8988T (cell line): ENCODE measurements at regions not wholly inside any gene's neighbourhood (a gene's known extent, or its start where the extent isn't known, plus 50 kb on each side); places are given as distances from the start of the nearest gene placed in this dataset.
A peak's percentile ranks its signal among the peaks of the same experiment; 100 is the strongest.

Experiments used
- DNase-seq: peaks from one replicate; pipeline ENCODE4 v3.0.0; 2011

DNA sequence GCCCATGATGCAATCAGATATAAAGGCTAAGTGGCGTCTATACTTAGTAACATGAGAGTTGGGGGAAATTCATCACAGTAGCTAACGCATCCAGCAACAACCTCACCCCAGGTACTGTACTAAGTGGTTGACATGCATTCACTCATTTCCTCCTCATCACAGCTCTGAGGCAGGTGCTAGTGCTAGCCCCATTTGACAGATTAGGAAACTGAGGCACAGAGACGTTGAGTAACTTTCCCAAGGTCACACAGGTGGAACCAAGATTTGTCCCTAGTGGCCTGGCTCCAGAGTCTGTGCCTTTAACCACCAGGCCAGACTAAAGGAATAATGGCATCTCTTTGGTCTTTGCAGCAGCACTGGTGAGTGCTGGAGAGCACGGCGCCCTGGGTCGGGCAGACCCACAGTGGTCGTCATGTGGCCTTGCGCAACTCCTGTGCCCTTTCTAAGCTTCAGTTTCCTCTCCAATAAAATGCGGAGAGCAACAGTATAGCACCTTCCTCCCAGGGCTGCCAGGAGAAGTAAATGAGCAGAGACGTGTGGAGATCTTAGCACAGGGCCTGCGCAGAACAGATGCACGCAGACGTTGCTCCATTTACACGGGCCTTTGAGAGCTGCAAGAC is 186.4 kb downstream of the BCOR start:
- DNase-seq: no peak

DNA sequence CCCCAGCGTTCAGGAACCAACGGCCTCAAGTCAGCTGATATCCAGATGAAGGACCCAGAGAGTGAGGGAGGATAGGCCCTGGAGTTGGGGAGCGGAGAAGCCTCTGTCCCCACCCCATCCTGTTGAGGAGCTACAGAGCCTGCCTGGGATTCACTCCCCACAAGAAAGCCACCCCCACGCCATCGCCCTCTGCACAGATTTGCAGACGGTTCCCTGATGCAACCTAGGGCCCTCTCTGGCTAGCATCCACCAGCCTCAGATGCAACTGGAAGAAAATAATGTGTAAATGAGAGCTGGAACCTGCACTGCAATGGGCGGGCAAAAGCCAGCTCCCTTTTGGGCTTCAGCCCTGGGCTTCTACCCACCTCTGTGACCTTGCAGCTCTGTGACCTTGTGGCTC is 185.6 kb downstream of the BCOR start:
- no peak for DNase-seq

GRCh38 chrX:39915081-39915480 is 182.7 kb downstream of the BCOR start:
- no peak for DNase-seq

DNA sequence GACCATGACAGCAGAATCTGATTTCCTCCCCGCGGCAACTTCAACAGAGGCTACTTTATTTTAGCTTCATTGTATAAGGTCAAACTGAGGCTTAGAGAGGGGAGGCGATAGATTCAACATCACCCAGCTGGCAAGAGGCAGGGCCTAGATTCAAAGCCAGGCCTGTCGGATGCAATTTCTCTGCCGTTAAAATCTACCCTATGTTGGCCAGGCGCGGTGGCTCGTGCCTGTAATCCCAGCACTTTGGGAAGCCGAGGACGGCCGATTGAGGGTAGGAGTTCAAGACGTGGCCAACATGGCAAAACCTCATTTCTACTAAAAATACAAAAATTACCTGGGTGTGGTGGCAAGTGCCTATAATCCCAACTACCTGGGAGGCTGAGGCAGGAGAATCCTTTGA is 182.2 kb downstream of the BCOR start:
- DNase-seq: no peak

DNA sequence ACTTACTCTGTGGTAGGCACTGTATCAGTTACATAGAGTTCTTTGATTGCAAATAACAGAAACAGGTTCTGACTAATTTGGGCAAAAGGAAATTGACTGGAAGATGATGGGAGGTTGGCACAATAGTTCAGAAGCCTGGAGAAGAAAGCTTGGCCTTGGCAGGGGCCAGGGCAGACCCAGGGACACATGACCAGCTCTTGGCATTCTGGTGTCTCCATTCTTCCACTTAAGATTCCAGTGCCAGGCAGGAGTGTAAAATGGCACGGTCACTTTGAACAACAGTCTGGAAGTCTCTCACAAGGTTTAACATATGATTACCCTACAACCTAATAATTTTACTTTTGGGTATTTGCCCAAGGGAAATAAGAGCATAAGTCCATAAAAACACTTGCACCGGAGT is 175.9 kb downstream of the BCOR start:
- no peak for DNase-seq

GRCh38 chrX:39922488-39922887 is 175.3 kb downstream of the BCOR start:
- no peak for DNase-seq

GRCh38 chrX:39922926-39923325 is 174.8 kb downstream of the BCOR start:
- no peak for DNase-seq

- no peak for DNase-seq
Measured at GRCh38 chrX:39927380-39927779, 170.4 kb downstream of the BCOR start.

GRCh38 chrX:39928704-39929378 is 168.9 kb downstream of the BCOR start:
- DNase-seq: no peak

- no peak for DNase-seq
Measured at GRCh38 chrX:39929379-39930025, 168.3 kb downstream of the BCOR start.

GRCh38 chrX:39930786-39931528 is 166.8 kb downstream of the BCOR start:
- no peak for DNase-seq

DNA sequence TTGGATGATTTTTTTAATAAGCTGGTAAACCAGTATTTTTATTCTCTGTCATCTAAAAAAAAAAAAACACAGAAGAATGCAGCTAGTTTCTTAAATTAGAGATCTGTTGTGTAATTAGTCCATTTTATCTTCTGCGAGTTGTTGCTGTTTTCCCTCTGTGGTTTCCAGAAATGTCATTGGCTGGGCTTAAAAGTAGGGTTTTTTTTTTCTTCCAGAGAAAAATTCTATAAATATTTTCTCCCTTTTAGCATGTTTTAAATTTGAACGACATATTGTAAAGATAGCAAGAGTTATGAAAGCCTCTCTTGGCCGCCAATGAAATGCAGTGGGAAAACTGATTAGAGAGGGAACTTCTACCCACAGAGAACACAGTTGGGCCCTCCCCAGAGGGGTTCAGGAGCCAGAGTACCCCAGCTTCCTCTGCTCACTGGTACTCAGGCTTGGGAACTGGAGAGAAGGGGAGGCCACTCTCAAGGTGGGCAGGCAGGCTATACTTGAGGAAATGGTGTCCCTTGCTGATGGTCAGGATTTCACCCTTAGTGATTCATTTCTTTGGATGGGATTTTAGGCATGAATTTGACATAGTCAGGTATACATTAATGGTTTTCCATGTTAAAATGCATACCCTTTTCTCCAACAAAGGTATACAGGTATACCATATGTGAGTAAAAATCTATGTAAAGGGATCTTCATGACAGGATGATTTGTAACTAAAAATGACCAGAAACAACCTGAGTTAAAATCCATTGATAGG is 166.1 kb downstream of the BCOR start:
- no peak for DNase-seq

DNA sequence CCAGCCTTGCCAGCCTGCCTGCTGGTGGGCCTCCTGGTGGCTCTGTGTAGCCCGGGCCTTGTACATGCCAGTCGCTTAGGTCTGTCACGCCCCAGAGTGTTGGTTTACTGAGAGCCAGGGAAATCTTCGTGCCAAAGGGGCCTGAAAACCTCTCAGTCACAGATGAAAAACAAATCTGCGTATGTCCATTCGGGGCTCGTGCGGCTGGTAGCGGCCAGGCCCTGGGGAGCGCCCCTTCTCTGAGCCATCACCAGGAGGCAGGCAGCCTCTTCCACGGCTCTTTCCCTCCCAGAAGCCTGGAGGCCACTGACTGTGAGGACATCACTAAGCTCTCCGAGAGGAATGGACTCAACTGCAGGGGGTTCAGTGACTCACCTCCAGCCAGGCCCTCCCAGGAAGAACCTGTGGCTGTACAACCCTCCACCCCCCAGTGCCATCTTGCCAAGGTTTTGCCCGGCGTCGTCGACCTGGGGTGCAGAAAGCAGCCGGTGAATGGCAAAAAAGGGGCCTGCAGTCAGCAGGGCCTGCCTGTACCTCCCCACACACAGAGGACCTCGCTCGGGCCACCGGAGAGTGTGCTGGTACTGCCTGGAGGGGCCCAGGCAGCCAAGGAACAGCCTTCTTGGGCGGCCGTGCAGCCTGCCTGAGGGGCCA is 162.2 kb downstream of the BCOR start:
- no peak for DNase-seq

DNA sequence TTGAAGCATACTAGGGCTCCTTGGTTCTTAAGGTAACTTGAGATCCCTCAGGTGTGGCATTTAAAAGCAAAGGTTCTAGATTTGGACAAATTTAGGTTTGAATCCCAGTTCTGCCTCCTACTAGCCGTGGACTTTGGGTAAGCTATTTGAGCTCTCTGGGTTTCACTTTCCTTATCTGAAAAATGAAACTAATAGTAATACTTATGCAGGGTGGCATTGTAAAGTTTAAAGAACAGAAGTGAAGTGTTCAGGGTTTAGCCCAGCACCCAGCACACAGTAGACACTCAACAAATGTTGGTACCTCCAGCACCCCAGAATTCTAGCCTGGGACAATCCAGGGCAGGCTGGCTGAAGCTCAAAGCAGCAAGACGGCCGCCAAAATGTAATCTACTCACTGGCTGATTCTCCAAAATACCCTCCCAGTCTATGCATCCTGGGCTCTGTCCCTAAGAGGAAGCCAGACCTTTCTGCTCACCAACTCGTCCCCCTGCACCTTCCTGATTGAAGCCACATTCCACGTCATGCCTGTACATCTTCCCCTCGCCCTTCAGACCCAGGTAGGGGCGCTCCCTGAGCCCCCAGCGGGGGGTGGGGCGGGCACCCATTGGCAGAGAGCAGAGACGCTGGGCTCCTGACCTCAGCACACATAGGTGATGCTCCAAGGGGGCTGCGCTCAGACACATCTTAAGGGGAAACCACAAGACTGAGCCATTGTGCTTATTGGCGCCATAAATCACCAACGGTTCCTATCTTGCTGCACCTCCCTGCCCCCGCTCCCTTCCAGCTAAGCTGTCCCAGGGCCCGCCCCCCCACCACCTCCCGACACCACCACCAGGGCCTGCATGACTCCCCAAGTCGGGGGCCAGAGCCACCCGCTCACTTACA is 160.6 kb downstream of the BCOR start:
- no peak for DNase-seq

GRCh38 chrX:39938466-39938865 is 159.3 kb downstream of the BCOR start:
- DNase-seq: no peak

DNA sequence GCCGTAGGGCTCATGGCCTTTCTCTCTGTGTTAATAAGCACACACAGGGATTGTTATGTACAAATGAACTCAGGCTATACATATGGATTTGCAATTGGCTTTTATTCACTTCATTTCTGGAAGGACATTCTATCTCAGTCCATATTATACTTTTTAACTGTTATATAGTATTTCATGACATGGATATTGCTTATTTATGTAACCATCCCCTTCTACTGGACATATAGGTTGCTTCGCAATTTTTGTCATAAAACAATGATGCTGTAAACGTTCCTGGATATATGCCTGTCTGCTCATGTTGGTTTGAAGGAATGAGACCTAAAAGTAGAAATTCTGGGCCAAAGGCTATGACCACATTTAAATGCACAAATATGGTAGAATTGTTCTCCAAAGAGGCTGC is 158.1 kb downstream of the BCOR start:
- no peak for DNase-seq

- no peak for DNase-seq
Measured at GRCh38 chrX:39941332-39941920, 156.3 kb downstream of the BCOR start.

GRCh38 chrX:39944416-39944815 is 153.3 kb downstream of the BCOR start:
- DNase-seq: no peak

GRCh38 chrX:39945709-39946108 is 152.0 kb downstream of the BCOR start:
- no peak for DNase-seq

DNA sequence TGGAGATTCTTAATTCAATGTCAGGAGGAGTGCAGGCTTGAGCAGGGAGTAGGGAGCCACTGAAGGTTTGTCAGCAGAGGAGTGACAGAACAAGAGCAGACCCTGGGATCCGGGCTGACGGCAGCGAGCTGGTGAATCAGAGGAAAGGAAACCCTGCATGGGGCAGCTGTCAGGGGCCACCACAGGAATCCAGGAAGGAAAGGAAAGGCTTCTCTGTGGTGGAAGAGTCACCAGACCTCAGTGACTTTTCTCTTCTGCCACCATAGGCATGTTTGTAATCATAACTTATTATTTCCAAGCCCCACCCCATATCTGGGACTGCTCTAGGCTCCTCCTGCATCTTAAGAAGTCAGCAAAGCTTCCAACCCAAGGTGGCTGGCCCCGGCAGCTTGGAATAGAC is 150.9 kb downstream of the BCOR start:
- DNase-seq: peak; percentile 60

- no peak for DNase-seq
Measured at GRCh38 chrX:39948582-39948981, 149.2 kb downstream of the BCOR start.
